SU-DHL-6 (cell line): ENCODE measurements at regions not wholly inside any gene's neighbourhood (a gene's known extent, or its start where the extent isn't known, plus 50 kb on each side); places are given as distances from the start of the nearest gene placed in this dataset.

Source experiments
- CTCF ChIP-seq: fragments of 200-600 bp; sonication (generic); IDR thresholded peaks from one replicate; pipeline ENCODE4 v1.5.1; 2017; ENCODE audit warnings: antibody characterized with exemption, mild to moderate bottlenecking, low read length, moderate library complexity; ENCODE audit not compliant: insufficient read depth, poor library complexity, severe bottlenecking
- EZH2phosphoT487 ChIP-seq: fragments of 200-600 bp; sonication (generic), shearing (Covaris generic); conservative IDR thresholded peaks from 2 replicates; pipeline ENCODE4 v1.6.1; 2018; ENCODE audit warnings: mild to moderate bottlenecking, antibody characterized with exemption, low read length, moderate library complexity, mixed read lengths

- TF ChIP-seq CTCF (no peak), EZH2phosphoT487 (no peak)
These were observed 209.4 kb upstream of the SNX7 start for GRCh38 chr1:98452162-98452561.
